ENCODE measurements at regions not wholly inside any gene's neighbourhood (a gene's known extent, or its start where the extent isn't known, plus 50 kb on each side); places are given as distances from the start of the nearest gene placed in this dataset.

DNA sequence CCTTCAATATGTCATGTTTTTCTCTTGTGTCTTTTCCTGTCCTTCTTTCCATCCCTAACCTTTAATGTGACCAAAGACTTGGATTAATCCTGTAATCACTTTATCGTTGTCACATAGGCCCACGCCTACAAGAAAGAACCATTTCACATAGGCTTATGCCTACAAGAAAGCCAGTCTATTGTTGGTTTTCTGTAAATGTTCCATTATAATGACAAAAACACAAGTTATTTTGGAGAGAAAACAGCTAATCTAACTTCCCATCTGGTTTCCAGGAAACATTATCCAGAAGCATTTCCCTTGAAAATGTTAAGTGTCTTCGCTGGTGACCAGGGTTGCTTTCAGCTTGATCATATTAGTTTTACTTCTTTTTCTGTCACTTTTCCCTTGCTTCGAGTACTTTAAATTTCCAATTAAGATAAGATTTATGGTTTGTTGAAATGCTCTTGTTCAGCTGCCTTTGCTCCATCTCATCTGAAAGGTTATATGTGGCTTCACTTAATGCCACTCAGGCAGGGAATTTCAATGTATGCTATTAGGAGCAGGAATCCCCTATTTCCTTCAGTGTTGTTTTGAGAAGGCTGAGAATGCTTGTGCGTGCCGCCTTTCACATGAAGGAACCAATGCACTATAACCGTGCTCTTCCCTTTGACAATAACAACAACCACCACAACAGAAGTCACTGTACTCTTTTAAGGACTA lies 708.2 kb downstream of the EFNB2 start:
- DNase-seq, result no peak

DNA sequence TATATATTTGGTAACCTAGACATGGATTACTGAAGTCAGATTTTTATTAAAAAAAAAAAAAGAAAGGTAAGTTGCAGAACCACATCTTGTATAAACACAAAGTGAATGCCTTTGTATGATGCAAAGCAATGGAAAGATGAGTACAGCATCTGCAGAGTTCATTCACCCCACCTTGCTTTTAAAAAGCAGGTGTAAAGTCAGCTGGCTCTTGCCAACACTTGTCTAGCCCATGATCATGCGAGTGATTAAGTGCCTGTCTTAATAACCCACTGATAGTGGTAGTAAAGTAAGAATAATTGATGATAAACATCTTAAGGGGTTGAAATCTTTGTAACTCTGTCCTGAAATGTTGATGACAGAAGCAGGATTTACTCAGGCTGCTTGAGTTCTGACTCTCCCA lies 710.4 kb downstream of the EFNB2 start:
- no peak for DNase-seq

DNA sequence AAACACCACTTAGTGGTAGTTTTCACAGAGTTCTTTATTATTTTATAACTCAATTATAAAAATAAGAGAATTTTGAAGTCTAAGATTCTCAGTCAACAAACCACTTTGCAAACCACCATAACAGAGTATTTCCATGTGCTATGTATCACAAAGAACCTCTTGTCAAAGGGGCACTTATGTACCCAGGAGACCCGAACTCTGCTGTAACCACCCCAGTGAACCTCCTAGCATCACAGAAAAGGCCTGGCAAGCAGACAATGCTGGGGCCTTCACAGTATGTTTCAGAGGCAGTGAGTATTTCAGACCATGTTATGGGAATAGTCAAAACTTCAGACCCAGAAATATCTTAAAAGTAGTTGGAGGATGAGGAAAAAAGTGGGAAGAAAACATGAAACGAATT lies 714.1 kb downstream of the EFNB2 start:
- DNase-seq, result no peak

- no peak for DNase-seq
Observed at GRCh38 chr13:105820415-105820814, 715.0 kb downstream of the EFNB2 start.

- no peak for DNase-seq
Observed at GRCh38 chr13:105817498-105817897, 718.0 kb downstream of the EFNB2 start.

DNA sequence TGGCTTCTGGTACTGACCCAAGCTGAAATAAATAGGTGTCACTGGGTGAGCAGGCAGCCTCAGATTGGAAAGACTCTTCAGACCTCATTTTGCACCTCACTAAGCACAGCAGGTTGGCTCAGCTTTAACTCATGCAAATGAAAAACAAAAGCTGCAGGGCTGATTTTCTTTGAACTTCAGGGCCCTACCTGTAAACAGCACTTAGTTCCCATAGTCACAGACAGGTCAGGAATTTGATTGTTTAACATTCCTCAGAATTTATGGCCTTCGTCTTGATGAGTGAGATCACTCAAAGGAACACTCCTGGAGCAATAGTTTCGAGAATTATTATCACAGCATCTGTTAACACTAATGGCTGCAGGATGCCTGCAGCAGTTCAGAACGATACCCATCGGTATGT lies 718.5 kb downstream of the EFNB2 start:
- no peak for DNase-seq

GRCh38 chr13:105814902-105815250 lies 720.6 kb downstream of the EFNB2 start:
- no peak for DNase-seq

DNA sequence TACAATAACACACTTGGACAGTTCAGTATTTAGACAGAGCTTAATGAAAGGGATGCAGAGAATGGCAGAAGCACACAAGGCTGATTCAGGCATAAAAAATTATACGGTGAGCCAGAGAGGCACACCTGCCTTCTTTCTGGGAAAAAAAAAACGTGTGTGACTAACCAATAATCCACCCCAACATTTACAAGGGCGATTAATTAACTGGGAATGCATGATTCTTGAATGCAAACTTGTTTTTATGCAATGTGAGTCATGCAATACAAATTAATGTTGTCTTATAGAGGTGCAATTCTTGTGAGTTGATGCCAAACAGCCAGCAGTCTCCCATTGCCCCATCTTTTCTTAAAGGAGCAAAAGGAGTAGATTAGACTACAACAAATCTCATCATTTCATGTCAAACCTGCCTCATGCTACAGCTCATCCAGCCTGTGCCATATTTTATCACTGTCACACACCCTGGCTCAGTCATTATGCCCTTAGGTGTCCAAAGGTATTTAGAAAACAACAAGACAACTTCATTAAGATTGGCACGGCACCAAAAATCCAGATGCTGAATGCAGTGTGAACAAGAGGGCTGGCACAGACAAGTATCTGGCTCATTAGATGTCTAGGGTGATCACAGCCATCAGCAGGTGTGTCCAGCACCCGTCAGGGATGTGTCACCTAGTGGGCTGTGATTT lies 721.1 kb downstream of the EFNB2 start:
- no peak for DNase-seq

- DNase-seq, result no peak
Observed at GRCh38 chr13:105806628-105806920, 728.9 kb downstream of the EFNB2 start.

GRCh38 chr13:105805892-105806627 lies 729.4 kb downstream of the EFNB2 start:
- DNase-seq, result no peak

- DNase-seq, result no peak
Observed at GRCh38 chr13:105804561-105805190, 730.8 kb downstream of the EFNB2 start.

DNA sequence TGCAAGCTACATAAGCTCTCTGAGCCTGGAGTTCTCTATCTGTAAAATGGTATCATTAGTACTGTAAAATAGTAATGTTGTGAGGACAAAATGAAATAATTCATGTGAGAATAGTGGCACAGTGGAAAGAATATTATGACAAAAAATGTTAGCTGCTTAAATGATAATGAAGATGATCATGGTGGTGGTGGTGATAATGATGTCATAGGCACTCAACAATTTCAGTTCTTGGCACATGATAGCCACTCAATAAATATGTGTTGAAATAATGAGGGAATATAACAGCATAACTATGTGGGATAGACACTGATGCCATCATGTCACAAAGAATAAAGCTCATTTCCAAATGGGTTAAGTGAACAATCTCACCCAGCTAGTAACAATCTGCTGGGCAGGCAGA lies 736.3 kb downstream of the EFNB2 start:
- no peak for DNase-seq

DNA sequence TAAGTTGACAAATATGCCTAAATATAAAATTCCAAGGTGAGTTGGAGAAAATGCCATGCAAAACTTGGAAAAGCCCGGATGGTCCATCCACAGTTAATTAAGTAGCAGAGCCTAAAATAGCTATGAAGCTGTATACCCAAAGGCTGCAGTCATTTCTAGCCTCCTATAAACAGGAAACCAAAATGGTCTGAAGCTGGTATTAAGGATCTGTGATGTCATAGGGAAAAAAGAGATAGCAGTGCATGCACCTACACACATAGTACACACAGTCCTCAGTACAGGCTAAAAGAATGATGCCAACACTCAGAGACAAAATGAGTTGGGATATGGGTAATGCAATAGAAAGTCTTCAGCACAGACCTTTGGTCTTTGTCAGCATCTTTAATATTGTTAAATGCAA lies 736.9 kb downstream of the EFNB2 start:
- no peak for DNase-seq

DNA sequence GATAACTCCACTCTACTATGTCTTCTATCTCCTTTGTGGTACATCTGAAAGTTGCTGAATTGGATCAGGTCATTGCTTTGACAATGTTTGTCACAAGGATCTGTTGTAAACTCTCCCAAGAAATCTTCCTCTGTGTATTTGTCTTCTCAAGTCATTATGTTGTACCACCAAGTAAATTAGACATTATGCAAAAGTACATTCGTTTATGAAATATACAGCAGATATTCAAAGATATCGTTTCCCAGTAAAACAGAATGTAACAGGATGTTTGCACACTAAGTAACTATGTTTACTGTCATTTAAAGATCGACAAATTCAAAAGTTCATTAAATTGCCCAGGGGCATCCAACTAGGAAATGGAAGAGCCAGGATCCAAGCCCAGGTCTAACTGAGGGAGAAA lies 739.4 kb downstream of the EFNB2 start:
- no peak for DNase-seq

DNA sequence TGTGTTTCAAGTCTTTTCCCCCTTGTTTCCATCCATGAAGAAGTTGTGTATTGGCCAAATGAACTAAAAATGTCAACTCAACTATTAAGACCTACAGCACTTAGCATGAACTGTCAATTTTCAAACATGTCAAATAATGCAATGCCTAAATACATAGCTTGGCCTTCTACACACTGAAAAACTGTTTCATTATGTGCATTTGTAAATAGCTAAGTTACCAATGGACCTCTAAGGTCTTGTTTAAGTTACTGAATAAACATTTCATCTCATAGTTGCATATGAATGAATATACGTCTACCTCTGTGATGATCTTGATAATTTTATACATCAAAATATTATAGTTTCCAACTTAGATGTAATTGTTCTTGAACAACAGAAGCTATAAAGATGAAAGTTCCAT lies 744.5 kb downstream of the EFNB2 start:
- DNase-seq, result no peak

- DNase-seq, result no peak
Observed at GRCh38 chr13:105788530-105788929, 746.9 kb downstream of the EFNB2 start.

DNA sequence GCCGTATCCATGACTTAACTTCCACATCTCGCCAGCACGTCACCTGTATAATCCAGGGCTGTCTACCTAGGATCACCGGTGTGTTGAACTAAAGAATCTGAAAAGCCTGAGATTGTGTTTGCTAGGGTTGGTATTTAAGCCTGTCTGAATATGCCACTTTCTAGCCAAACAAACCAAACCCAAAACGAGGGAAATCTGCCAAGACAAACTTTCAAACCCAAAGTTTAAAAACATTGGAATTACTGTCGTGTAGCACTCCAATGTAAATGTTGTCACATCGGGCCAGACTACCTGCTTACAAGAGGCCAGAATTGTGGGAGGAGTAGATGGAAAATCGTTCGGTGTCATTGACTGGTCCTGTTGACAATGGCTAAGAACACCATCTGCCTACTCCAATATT lies 747.8 kb downstream of the EFNB2 start:
- DNase-seq, result no peak

DNA sequence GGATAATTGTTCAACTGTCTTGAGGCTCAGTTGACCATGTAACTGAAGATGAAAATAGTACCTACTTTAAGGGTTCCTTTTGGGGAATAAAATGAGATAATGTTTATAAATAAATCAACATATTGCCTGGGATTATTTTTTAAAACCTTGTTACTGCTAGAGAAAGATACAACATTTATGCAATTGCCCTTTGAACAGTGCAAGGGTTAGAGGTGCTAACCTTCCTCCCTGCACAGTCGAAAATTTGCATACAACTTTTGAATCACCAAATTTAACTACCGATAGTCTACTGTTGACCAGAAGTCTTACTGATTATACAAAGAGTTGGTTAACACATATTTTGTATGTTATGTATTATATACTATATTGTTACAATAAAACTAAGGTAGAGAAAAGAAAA lies 750.0 kb downstream of the EFNB2 start:
- no peak for DNase-seq

DNA sequence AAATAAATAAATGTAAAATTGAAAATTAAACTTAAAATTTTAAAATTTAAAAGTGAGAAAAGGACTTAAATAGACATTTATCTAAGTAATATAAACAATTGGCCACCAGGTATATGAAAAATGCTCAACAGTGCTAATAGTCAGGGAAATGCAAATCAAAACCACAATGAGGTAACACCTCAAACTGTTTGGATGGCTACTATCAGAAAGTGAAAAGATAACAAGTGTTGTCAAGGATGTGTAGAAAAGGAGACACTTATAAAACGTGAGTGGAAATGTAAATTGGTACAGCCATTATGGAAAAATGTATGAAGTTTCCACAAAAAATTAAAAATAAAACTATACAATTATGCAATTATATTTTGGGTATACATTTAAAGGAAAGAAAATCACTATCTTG lies 752.2 kb downstream of the EFNB2 start:
- DNase-seq, result no peak

DNA sequence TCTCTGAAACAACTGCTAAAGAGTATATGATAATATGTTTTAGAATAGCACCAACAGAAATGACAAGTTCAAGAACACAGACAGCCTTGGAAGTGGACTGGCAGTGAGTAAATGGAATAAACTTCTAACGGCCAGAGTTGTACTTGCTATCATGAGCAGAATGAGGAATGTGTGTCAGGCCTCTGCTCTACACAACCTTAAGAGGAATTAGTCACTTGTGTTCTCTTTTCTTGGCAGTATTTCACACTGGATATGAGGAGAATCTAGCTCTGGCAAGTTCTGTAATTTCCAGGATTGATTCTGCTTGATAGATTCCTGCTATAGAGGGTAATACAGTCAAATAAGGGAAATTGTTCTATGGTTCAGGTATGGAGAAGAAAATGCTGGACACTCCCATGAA lies 757.3 kb downstream of the EFNB2 start:
- no peak for DNase-seq

- no peak for DNase-seq
Observed at GRCh38 chr13:105774739-105775460, 760.6 kb downstream of the EFNB2 start.

DNA sequence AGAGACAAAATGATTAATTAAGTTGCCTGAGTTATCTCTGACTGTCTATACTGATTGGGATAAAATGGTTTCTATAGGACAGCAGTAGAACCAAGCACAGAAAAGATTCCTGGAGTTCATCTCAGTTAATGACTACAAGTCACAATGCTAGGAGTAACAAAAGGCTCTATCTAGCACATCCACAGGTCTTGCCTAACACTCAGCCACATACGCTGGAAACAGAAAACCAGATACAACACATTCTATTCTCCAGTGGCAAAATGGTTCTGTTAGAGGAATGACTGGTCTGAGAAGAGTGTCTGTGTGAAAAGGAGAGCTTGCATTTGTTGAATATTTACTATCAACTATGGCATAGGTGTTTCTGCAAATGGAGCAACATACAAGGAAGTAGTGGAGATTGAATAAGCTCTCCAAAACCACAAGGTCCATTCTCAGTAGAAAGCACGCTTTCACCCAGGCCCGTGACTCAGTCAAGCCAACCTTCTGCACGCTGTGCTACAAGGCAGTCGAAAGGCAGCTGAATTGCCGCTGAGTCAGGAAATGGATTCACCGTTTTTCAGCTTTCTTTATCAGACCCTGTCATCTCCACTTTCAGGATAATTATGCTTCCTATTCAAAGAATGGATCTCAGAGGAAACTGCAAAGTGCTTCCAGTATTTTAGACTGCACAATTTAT lies 761.5 kb downstream of the EFNB2 start:
- peak in 1 of 5 donors; percentile 1 for DNase-seq

- no peak for DNase-seq
Observed at GRCh38 chr13:105773241-105773640, 762.2 kb downstream of the EFNB2 start.
